Osteocyte (in vitro differentiated cells): ENCODE measurements at regions not wholly inside any gene's neighbourhood (a gene's known extent, or its start where the extent isn't known, plus 50 kb on each side); places are given as distances from the start of the nearest gene placed in this dataset.

Source experiments
- DNase-seq: peaks from one replicate; pipeline ENCODE4 v3.0.0; 2021; ENCODE audit warnings: mixed read lengths; ENCODE audit not compliant: unreplicated experiment; ENCODE audit errors: extremely low spot score
- H3K27ac Mint-ChIP-seq: one replicate; pipeline ENCODE4 v1.8.0; 2021; ENCODE audit warnings: mild to moderate bottlenecking, mixed read lengths; ENCODE audit not compliant: unreplicated experiment
- H3K27me3 Mint-ChIP-seq: one replicate; pipeline ENCODE4 v1.8.0; 2021; ENCODE audit warnings: mixed read lengths; ENCODE audit not compliant: unreplicated experiment
- H3K36me3 Mint-ChIP-seq: one replicate; pipeline ENCODE4 v1.8.0; 2021; ENCODE audit warnings: mixed read lengths; ENCODE audit not compliant: unreplicated experiment
- H3K4me1 Mint-ChIP-seq: one replicate; pipeline ENCODE4 v1.8.0; 2021; ENCODE audit warnings: mixed read lengths; ENCODE audit not compliant: unreplicated experiment
- H3K4me3 Mint-ChIP-seq: one replicate; pipeline ENCODE4 v1.8.0; 2021; ENCODE audit warnings: mild to moderate bottlenecking, moderate library complexity, mixed read lengths; ENCODE audit not compliant: unreplicated experiment
- H3K9me3 Mint-ChIP-seq: one replicate; pipeline ENCODE4 v1.8.0; 2021; ENCODE audit warnings: mixed read lengths; ENCODE audit not compliant: unreplicated experiment
- TF ChIP-seq, protein P1 (sequence below): fragments of 200-600 bp; sonication (generic); IDR thresholded peaks from 2 replicates; pipeline ENCODE4 v1.5.0; 2021; ENCODE audit warnings: antibody characterized with exemption, mild to moderate bottlenecking, moderate library complexity

DNA sequence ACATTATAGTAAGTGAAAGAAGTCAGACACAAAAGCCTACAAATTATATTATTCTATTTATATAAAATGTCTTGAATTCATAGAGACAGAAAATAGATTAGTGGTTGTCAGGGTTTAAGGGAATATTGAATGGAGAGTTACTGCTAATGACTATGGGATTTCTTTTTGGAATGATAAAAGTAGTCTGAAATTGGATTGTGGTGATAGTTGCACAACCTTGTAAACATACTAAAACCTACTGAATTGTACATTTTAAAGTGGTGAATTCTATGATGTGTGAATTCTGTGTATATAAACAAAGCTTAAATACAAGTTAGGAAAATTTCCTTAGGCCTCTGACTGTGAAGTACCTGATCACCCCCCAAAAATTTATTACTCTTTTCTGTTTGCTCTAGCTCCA is 343.1 kb downstream of the TFAP2B start:
- peaks cover 3% of the 10 kb centered on the region for H3K36me3 Mint-ChIP-seq
- H3K27ac Mint-ChIP-seq: no peak overlapping the region
- H3K27me3 Mint-ChIP-seq: no peaks in the 10 kb centered on the region
- TF ChIP-seq, protein P1, sequence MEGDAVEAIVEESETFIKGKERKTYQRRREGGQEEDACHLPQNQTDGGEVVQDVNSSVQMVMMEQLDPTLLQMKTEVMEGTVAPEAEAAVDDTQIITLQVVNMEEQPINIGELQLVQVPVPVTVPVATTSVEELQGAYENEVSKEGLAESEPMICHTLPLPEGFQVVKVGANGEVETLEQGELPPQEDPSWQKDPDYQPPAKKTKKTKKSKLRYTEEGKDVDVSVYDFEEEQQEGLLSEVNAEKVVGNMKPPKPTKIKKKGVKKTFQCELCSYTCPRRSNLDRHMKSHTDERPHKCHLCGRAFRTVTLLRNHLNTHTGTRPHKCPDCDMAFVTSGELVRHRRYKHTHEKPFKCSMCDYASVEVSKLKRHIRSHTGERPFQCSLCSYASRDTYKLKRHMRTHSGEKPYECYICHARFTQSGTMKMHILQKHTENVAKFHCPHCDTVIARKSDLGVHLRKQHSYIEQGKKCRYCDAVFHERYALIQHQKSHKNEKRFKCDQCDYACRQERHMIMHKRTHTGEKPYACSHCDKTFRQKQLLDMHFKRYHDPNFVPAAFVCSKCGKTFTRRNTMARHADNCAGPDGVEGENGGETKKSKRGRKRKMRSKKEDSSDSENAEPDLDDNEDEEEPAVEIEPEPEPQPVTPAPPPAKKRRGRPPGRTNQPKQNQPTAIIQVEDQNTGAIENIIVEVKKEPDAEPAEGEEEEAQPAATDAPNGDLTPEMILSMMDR: no peak
- H3K4me3 Mint-ChIP-seq: no peak overlapping the region
- peaks cover 4% of the 10 kb centered on the region for H3K4me1 Mint-ChIP-seq
- H3K9me3 Mint-ChIP-seq: peaks cover 14% of the 10 kb centered on the region
- no peak for DNase-seq

DNA sequence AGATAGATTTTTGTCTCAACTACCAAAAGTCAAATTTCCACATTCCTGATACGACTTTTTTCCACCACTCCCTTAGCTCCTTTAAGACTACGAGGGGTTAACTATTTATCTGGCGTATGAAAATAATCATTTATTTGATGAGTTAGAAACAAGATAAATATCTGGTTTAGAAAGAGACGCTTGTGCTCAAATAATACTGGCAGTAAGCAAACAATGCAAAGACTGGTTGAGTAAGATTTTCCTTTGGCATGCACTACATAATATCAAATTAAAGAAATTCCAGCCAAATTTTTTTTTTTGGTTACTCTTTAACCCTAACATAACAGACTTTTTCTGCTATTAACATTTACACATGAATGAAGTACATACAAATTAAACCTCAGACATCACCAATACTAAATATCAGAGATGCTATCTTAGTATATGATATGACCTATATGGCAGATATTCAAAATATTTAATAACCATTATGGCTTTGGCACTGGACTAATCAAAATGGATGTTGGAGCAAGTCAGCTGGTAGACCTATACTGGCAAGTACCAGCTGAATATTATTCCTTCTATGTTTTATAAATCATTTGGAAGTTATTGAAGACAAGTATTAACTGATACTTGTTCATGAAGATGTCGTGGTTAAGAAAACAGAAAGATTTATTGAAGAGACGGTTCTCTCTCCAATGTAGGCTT is 345.3 kb downstream of the TFAP2B start:
- no peaks in the 10 kb centered on the region for H3K27me3 Mint-ChIP-seq
- peaks cover 4% of the 10 kb centered on the region for H3K4me1 Mint-ChIP-seq
- peaks cover 3% of the 10 kb centered on the region for H3K36me3 Mint-ChIP-seq
- TF ChIP-seq, protein P1: no peak
- no peak overlapping the region for H3K27ac Mint-ChIP-seq
- H3K4me3 Mint-ChIP-seq: no peak overlapping the region
- no peak for DNase-seq
- peaks cover 18% of the 10 kb centered on the region for H3K9me3 Mint-ChIP-seq

DNA sequence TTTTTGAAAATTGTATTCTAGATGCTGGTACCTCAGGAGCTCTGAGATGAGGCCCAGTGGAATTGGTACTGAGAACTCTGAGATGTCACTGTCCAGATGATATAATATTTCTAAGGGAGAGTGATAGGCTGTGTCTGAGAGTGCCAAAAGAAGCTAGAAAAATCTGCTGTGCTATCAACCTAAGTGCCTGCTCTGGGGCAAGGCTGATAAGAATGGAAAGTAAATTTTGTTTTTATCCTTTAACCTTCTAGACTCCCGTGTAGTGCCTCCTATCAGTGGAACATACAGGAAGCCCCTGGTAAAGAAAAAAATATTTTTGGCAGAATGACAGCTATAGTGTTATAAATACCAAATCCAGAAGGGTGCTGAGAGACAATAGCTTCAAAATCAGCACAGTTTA is 348.2 kb downstream of the TFAP2B start:
- no peak overlapping the region for H3K4me3 Mint-ChIP-seq
- H3K4me1 Mint-ChIP-seq: no peaks in the 10 kb centered on the region
- TF ChIP-seq, protein P1: no peak
- H3K27ac Mint-ChIP-seq: no peak overlapping the region
- peaks cover 3% of the 10 kb centered on the region for H3K36me3 Mint-ChIP-seq
- DNase-seq: no peak
- no peaks in the 10 kb centered on the region for H3K27me3 Mint-ChIP-seq
- H3K9me3 Mint-ChIP-seq: peaks cover 22% of the 10 kb centered on the region

DNA sequence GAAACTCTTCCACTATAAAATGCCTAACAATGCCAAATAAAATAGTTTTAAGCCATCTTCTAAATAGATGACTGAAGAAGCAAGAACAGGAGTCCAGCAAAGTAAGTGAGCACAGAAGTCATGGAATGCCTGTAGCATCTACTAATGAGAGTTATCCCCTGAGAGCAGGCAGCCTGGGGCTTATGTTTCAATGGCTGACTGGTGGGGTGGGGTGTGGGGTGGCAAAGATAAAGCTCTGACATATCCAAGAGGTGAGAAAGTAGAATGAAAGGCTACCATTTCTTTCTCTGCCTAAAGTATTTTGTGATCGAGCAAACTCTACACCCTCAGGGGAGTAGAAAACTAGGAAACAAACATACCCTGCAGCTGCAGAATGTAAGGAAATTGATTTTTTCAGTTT is 348.8 kb downstream of the TFAP2B start:
- Mint-ChIP-seq H3K9me3 (peaks cover 22% of the 10 kb centered on the region), H3K27me3 (no peaks in the 10 kb centered on the region), H3K27ac (no peak overlapping the region), H3K4me1 (no peaks in the 10 kb centered on the region), H3K4me3 (no peak overlapping the region), H3K36me3 (peaks cover 3% of the 10 kb centered on the region)
- DNase-seq: no peak
- TF ChIP-seq, protein P1: no peak

DNA sequence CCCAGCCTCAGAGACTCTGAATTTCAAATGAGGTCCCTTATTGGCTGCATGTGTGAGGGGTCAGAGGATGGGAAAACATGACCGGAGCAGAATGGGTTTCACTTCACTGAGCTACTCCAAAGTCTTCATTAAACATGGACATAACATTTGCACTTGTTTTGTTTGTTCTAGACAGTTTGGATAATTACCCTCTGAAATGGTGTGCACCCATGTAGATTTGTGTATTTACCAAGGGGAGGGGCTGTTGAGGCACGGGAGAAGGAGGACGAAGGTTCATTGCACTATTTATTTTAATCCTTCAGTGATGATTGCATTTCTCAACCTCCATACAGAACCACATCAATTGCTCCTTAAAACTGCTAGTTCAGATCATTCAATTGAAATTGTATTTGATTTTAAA is 364.2 kb downstream of the TFAP2B start:
- no peak overlapping the region for H3K27ac Mint-ChIP-seq
- no peaks in the 10 kb centered on the region for H3K9me3 Mint-ChIP-seq
- H3K36me3 Mint-ChIP-seq: no peaks in the 10 kb centered on the region
- TF ChIP-seq, protein P1: no peak
- H3K4me1 Mint-ChIP-seq: no peaks in the 10 kb centered on the region
- no peak for DNase-seq
- H3K27me3 Mint-ChIP-seq: peaks cover 5% of the 10 kb centered on the region
- no peak overlapping the region for H3K4me3 Mint-ChIP-seq
